ENCODE measurements at regions not wholly inside any gene's neighbourhood (a gene's known extent, or its start where the extent isn't known, plus 50 kb on each side); places are given as distances from the start of the nearest gene placed in this dataset.
"Not testable (repeated sequence)": the region's sequence is repeated elsewhere in the genome, so short reads cannot be mapped to it uniquely, and the experiment has no call there.

- no peak for DNase-seq (ENCODE audit: low read depth)
Measured at GRCh38 chr12:46669720-46670119, 156.1 kb downstream of the SLC38A4 start.

DNA sequence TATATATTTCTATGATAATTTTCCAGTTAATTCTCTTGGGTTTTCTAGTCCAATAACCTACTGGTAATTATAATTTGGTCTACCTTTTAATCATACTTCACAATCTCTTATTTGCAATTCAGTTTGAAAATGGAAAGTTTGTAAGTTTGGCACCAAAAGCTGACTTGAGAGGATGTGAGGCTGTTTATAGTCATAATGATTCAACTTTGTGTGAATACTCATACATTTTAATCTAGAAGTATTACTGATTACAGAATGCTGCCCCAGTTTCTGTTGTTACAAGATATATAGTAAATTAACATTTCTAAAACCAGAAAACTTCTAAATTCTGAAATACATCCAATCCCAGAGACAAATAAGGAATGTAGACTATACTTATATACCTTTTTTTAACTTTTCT lies 158.2 kb downstream of the SLC38A4 start:
- no peak for DNase-seq (ENCODE audit: low read depth)

DNA sequence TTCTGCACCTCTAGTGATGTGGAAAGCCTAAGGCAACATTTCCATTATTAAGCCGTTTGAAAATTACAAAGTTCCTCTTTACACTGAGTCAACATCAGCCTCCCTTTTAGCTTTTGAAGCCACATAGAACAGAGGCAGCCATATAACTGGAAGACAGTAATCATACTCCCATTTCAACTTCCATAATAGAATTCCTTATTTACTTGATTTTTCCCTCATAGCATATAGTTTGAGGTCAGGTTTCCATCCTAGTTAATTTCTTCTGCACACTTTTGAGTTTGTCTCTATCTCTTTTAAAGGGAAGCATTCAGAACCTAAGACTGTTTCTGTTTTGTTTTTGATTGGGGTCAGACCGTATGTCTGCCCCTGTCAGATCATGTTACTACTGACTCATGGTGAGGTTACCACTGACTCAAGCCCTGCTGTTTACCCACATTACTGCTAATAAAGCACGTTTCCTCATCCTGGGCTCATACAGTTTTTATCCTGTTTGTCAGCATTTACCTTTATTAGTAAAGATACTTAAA lies 161.0 kb downstream of the SLC38A4 start:
- DNase-seq (ENCODE audit: low read depth): no peak

GRCh38 chr12:46663318-46663717 lies 162.5 kb downstream of the SLC38A4 start:
- no peak for DNase-seq (ENCODE audit: low read depth)

- DNase-seq (ENCODE audit: low read depth): no peak
Measured at GRCh38 chr12:46661110-46661845, 164.5 kb downstream of the SLC38A4 start.

DNA sequence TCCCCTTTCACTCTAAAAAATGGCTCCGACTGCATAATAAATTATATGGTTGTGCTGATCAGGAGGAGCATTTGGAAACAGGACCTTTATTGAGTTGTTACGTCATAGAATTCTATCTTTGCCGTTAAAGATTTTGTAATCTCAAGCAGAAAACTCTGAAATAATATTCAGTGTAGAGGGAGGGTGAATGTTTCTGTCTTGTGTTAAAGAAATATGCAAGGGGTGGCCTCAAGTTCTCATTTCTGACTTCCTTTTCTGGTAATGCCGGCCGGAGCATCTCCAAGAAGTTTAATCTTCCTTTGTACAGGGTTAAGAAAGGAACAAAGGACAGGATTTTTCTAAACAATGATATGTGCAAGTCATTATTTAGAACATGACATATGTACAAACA lies 165.1 kb downstream of the SLC38A4 start:
- DNase-seq (ENCODE audit: low read depth): no peak

DNA sequence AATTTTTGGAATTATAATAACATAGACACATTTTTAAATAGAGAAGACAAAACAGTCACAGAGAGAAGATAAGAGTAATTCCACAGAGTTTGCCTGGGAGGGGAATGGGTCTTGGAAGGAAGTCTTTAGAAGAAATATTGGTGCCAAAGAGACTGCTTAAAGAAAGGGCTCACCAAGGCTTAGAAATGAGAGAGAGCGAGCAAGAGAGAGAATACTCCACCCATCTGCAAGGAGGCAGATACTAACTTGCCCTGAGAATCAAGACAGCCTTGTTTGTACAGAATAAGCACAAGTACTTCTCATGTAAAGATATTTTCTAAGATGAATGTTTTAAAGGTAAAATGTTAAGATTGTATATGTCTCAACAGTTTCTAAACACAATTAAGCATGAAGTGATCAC lies 165.5 kb downstream of the SLC38A4 start:
- DNase-seq (ENCODE audit: low read depth): no peak

DNA sequence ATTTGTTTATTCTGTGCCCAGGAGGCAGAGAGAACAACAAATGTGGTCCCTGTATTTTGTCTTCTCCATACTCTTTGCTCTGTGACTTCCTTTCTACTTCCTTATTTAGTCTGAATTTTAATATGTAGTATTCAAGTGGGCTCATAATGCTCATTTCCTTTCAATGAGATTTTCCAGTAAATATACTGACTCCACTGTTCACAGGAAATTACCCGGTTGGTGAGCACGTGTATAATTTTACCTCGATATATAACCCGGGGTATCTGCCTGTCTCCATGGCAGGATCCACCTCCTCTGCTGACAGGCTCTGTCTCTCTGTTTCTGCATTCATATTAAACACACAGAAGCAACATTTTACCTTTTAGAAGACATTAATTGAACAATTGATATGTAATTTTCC lies 166.0 kb downstream of the SLC38A4 start:
- DNase-seq (ENCODE audit: low read depth): no peak

DNA sequence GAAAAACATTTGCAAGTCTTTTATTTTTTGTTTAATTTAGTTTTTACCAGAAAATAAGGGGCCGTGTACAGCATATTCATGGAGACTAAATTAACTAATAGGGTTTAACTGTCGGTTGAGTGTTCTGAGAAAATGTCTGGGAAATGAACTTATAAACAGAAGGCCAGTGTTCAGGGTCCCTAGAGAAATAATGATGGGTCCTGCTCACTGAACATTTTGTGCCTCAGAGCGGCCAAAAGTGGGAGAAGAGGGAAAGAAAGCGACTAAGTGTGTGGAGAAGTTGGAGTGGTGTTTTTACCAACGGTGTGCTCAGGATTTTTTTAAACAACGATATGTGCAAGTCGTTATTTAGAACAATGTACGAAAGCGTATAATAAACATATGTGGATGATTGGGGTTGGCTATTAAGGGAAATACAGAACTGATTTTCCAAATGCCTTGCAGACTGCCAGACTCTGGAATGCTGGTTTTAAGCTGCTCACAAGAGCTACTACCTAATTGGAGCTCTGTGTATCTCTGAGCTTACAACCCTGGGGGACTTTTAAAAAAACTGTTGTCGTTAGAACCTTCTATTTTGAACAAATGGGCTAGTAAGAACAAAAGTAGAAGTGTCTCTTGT lies 166.7 kb downstream of the SLC38A4 start:
- DNase-seq (ENCODE audit: low read depth): no peak

GRCh38 chr12:46657453-46658411 lies 168.1 kb downstream of the SLC38A4 start:
- no peak for DNase-seq (ENCODE audit: low read depth)

DNA sequence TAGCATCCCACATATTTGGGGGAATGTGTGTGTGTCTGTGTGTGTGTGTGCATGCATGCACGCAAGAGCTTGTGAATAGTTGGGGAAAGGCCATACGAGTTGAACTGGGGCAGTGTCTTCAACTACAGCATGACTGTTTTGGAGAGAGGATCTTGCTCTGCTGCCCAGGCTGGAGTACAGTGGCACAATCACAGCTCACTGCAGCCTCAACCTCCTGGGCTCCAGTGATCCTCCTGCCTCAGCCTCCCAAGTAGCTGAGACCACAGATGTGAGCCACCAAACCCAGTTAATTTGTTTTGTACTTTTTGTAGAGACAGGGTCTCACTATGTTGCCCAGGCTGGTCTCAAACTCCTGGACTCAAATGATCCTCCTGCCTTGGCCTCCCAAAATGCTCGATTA lies 169.8 kb downstream of the SLC38A4 start:
- DNase-seq (ENCODE audit: low read depth): not testable (repeated sequence)

DNA sequence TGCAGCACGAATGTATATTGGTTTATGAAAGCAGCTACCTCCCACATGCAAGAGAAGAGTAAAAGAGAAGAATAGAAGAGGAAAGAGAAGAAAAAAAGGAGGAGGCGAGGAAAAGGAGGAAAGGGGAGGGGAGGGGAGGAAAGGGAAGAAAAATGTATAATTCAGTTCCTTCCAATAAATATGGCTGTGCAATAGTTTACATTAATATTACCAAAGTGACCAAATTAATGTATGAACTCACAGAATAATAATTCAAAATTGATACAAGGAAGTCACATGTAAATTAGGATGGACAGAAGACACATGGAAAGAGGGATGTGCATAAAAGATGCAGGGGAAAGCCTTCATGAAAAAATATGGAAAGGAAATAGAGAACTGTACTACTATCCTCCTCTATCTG lies 172.5 kb downstream of the SLC38A4 start:
- no peak for DNase-seq (ENCODE audit: low read depth)

- DNase-seq (ENCODE audit: low read depth): no peak
Measured at GRCh38 chr12:46652692-46653091, 173.1 kb downstream of the SLC38A4 start.

GRCh38 chr12:46650688-46651087 lies 175.1 kb downstream of the SLC38A4 start:
- DNase-seq (ENCODE audit: low read depth): no peak

GRCh38 chr12:46649433-46649832 lies 176.4 kb downstream of the SLC38A4 start:
- no peak for DNase-seq (ENCODE audit: low read depth)

DNA sequence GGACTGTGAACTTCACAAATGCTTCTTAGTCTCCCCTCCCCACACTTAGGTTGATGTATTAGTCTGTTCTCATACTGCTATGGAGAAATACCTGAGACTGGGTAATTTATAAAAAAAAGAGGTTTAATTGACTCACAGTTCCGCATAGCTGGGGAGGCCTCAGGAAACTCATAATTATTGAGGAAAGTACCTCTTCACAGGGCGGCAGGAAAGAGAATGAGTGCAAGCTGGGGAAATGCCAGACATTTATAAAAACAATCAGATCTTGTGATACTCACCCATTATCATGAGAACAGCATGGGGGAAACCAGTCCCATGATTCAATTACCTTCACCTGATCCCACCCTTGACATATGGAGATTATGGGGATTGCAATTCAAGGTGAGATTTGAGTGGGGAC lies 178.8 kb downstream of the SLC38A4 start:
- no peak for DNase-seq (ENCODE audit: low read depth)

DNA sequence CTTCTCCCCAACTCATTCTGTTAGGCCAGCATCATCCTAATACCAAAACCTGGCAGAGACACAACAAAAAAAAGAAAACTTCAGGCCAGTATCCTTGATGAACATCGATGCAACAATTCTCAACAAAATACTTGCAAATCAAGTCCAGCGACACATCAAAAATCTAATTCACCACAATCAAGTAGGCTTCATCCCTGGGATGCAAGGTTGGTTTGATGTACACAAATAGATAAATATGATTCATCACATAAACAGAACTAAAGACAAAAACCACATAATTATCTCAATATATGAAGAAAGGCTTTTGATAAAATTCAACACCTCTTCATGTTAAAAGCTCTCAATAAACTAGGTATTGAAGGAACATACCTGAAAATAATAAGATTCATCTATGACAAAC lies 184.1 kb downstream of the SLC38A4 start:
- not testable (repeated sequence) for DNase-seq (ENCODE audit: low read depth)

- DNase-seq (ENCODE audit: low read depth): no peak
Measured at GRCh38 chr12:46635818-46636217, 190.0 kb downstream of the SLC38A4 start.

DNA sequence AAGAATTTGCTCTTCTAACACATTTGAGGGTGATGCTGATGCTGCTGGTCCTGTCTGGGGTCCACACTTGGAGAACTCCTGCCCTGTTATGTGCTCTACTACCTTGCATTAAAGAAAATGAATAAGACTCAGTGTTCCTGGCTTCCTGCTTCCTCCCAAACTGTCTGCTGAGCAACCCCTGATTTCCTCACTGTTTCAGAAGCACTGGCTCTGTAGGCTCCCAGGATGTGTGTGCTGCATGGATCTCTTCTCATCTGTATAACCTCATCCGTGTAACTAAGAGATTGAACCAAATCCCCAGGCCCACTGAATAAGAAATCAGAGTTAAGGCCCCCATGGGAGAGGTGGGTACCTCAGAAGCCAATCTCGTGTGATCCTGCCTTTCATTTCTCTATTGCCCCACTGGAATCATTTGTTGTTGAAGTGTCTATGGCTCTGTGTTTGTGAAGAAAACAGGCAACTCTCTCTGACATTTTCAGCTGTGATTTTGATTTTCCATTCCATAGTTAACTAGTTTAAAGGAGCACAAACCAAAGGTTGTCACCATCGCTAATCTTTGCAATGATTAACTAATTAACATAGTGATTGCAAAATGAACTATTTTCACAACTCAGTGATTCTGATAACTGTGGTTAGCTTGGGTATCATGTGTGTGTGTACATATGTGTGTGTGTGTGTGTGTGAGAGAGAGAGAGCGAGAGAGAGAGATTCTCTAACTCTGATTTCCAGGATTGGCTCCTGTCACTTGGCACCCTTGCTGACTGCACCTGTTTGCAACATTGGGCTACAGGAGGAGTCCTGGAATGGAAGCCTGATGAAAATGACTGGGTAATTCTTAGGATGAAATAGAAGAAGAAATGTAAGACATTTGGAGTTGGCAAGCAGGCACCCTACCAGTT lies 196.2 kb downstream of the SLC38A4 start:
- no peak for DNase-seq (ENCODE audit: low read depth)

DNA sequence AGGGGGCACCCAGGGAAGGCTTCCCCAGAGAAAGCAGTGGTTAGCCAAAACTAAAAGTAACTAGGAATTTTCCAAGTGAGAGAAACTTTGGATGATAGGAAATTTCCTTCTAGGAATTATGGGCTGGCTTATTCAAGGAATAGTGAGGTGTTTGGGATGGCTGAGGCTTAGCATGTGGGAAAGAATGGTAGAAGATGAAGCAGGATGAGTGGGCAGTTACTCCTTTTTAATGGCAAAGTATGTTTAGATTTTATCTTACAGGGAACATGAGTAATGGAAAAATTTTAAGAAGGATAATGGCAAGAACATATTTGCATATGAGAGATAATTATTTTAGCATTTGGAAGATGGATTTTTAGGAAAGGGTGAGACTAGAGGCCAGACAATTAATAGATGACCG lies 197.6 kb downstream of the SLC38A4 start:
- DNase-seq (ENCODE audit: low read depth): no peak

GRCh38 chr12:46627686-46628085 lies 198.1 kb downstream of the SLC38A4 start:
- no peak for DNase-seq (ENCODE audit: low read depth)

Measured in T-helper 22 cell (primary cell).